Activated CD4-positive, alpha-beta T cell treated with anti-CD3 and anti-CD28 coated beads, Interleukin-2, Interleukin-4, amounts not matched to agents 100 ng/mL and 50 ng/mL, durations not matched to agents 16 hours and 8 hours (primary cell): ENCODE measurements at regions not wholly inside any gene's neighbourhood (a gene's known extent, or its start where the extent isn't known, plus 50 kb on each side); places are given as distances from the start of the nearest gene placed in this dataset.

Experiments used
- DNase-seq: peaks from one replicate; pipeline ENCODE4 v3.0.0-alpha.2; 2020; ENCODE audit warnings: low spot score

- no peak for DNase-seq
Measured at GRCh38 chr14:101108579-101109346, 205.2 kb upstream of the RTL1 start.

GRCh38 chr14:101109347-101109638 lies 205.8 kb upstream of the RTL1 start:
- no peak for DNase-seq

- DNase-seq, result no peak
Measured at GRCh38 chr14:101109981-101110728, 206.6 kb upstream of the RTL1 start.

- DNase-seq, result no peak
Measured at GRCh38 chr14:101110729-101111619, 207.5 kb upstream of the RTL1 start.

GRCh38 chr14:101111620-101112290 lies 208.2 kb upstream of the RTL1 start:
- DNase-seq, result no peak

- no peak for DNase-seq
Measured at GRCh38 chr14:101112351-101113107, 209.0 kb upstream of the RTL1 start.

- no peak for DNase-seq
Measured at GRCh38 chr14:101113108-101113612, 209.6 kb upstream of the RTL1 start.

GRCh38 chr14:101113835-101114725 lies 210.6 kb upstream of the RTL1 start:
- DNase-seq, result no peak

- DNase-seq, result no peak
Measured at GRCh38 chr14:101114726-101115515, 211.4 kb upstream of the RTL1 start.

- DNase-seq, result no peak
Measured at GRCh38 chr14:101115652-101116051, 212.1 kb upstream of the RTL1 start.

GRCh38 chr14:101116065-101116464 lies 212.5 kb upstream of the RTL1 start:
- no peak for DNase-seq

- no peak for DNase-seq
Measured at GRCh38 chr14:101116486-101117130, 213.1 kb upstream of the RTL1 start.

GRCh38 chr14:101117543-101117942 lies 214.0 kb upstream of the RTL1 start:
- DNase-seq, result no peak

- no peak for DNase-seq
Measured at GRCh38 chr14:101118233-101118632, 214.7 kb upstream of the RTL1 start.

GRCh38 chr14:101118746-101119591 lies 215.4 kb upstream of the RTL1 start:
- no peak for DNase-seq

GRCh38 chr14:101119830-101120571 lies 216.5 kb upstream of the RTL1 start:
- DNase-seq, result no peak
